ENCODE measurements at regions not wholly inside any gene's neighbourhood (a gene's known extent, or its start where the extent isn't known, plus 50 kb on each side); places are given as distances from the start of the nearest gene placed in this dataset.

DNA sequence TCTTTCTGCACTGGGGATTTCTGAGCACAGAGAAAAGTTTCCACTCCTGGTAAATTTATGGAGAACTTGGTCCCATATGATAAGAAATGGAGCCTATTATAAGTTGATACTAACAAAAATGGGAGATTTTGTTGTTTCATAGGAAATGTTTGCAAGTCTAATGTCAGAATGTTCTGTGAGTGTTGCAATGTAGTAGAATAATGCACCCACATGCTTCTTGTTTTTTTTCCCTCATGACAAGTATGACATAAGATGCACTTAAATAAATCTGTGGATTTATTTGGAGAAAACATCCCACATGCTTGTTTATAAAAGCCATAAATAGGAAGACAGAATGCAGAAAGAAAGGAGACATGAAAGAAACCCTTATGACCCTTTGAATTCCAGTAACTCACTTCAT lies 50.8 kb upstream of the KCNJ6 start:
- DNase-seq (ENCODE audit: low read depth, low spot score), result no peak

DNA sequence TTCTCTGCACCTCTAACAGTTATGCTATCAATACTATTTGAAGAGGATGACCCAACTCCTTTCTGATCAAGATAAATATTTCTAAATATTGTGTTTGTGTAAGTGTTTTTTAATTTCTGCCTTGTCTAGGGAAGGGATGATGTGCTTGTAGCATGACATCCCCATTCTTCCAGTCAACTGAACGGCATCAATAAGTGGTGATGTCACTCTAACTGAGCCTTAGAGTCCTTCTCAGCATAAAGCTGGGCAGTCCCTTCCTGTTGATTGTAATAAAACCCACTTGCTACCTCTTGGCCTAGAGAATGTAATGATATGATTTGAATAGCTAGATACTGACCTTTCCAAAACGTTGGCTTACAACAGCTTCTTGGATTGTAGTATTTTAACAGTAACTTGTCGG lies 52.5 kb upstream of the KCNJ6 start:
- no peak for DNase-seq (ENCODE audit: low read depth, low spot score)

DNA sequence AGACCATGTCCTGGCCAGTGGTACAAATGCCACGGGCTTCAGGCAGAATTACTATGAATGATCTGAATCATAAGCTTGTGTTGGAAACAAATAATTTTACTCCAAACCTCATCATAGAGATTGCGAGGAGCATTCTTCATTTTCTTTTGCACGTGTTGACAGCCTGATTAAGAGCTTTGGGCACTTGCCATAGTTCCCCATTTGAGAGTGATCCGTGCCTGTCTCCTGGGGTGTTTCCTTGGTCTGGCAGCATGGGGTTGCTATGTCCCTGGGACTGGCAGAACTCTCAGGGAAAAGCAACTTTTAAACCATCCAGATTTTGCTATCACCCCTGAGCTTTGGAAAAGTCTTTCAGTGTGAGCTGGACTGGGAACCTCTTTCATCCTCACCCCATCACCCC lies 54.3 kb upstream of the KCNJ6 start:
- no peak for DNase-seq (ENCODE audit: low read depth, low spot score)

DNA sequence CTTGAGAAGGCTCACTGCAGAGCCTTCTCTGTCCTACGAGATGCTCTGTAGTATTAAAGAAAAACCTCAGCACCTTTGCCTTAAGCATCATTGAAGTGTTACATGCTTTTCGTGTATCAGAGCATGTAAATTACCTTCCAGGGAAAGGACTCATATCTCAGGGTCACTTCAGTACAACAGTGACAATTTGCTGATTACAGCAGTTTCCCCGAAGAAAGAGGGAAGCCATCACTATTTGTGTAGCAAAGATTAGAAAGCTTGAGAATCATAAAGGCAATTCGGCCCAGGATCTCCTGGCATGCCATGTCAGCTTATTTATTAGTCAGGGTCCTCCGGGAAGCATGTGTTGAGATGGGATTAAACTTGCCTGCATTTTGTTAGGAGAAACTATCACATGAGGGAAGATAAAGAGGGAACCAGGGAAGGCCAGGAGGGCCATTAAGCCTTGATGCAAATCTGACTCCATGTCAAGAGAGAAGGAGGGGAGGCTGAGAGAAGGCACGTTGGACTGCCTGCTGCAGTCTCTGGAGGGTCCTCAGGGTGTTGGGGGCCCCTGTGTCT lies 55.2 kb upstream of the KCNJ6 start:
- no peak for DNase-seq (ENCODE audit: low read depth, low spot score)

DNA sequence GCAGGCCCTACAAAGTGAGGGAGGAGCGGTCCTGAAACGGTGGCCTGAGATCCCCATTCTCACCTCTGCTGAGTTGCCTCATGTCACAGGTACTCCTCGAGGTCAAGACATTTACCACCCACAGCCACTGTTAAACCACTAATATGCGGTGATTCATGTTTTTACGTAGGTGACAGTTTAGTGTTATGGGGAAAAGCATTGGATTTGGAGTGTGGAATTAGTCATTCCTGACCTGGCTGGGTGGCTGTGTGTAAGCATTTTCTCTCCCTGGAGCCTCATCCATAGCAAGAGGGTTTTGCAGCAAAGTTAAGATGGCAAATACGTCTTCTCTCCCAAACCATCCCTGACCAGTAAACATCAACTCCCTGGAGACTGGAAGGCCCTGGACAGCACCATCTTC lies 57.8 kb upstream of the KCNJ6 start:
- no peak for DNase-seq (ENCODE audit: low read depth, low spot score)

DNA sequence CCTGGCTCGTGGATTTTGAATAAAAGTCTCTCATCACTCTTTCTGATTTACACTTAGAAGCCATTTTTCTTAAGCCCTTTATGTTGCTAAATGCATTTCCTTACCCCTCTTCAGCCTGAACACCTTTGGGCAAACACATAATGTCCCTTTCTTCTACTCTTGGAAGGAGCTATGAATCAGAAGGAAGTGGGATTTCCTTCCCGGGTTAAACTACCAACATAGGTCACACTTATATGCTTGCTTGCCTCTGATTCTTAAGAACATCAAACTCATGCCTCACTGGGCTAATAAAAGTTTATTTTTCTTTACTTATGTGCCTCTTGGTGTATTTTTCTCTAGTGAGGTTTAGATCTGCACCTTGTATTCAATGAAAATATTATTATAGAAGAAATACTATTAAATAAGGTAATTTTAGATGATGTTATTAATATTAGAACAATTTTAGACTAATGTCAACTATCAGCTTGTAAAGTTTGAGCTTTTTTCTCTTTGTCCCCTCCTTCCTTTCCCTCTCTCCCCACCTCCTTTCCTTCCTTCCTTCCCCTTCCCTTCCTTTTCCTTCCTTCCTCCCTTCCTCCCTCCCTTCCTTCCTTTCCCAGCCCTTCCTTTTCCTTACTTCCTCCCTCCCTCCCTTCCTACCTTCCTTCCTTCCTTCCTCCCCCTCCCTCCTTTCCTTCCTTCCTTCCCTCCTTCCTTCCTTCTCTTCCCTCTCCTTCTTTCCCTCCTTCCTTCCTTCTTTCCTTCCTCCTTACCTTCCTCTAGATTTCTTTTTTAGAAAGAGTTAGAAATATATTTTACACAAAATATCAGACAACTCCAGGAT lies 66.5 kb upstream of the KCNJ6 start:
- DNase-seq (ENCODE audit: low read depth, low spot score), result no peak

DNA sequence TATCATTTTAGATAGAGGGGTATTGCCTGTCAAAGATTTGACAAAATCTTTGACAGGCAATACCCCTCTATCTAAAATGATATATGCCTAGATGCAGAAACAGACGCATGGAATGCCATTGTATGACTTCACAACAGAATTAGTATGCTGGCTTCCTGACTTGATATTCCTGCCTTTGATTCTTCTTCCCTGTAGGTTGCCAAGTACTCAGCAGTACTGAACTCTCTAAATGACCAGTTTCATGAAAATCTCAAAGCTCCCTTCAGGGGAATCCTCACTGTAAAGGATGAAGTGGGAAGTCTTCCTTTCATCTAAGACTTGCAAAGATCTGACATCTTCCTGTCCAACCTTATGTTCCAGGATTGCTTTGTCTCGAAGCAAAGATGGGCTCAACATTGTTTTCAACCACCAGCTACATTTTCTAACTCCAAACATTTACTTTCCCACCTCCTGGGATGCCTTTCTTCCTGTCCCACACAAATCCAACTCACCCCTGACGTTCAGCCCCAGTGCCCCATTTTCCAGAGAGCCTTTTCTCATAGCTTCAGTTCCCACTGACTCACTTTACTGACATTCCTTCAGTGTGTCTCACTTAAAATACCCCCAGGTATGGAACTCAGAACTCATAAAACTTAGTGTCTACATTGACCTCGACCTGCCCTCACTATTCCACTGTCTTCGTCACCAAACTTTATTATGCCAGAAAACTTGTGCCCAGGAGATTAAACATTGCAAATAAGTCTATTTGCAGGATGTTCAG lies 67.3 kb upstream of the KCNJ6 start:
- no peak for DNase-seq (ENCODE audit: low read depth, low spot score)

DNA sequence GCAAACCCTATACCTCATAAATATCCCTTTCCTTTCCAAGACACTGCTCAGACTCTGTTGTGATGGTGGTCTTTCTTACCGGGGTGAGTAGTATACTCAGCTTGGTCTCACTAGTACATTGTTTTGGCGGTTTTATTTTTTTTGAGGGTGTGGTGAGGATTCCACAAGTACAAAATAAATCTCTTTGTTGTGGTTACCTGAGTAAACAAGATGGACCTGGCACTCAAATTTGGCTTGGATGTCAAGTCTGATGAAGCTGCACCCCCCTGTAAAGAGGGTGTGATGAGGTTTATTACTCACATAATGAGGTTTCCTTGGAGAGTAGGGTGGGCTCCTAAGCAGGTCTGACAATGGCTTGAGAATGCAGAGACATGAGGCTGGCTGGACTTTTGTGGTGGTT lies 68.2 kb upstream of the KCNJ6 start:
- no peak for DNase-seq (ENCODE audit: low read depth, low spot score)

DNA sequence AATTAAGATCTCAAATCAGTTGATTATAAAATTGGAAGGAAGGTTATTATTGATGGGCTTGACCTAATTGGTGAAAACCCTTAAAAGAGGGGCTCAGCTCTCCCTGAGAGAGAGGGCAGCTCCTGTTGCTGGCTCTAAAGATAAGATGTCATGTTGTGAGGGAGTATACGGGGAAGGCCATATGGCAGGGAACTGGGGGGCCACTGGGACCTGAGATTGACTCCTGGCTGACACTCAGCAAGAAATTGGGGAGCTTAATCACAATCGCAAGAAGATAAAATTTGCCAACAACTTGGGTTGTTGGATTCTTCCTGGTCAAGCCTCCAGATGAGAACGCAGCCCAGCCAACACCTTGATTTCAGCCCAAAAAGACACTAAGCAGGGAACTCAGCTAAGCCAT lies 69.7 kb upstream of the KCNJ6 start:
- no peak for DNase-seq (ENCODE audit: low read depth, low spot score)

DNA sequence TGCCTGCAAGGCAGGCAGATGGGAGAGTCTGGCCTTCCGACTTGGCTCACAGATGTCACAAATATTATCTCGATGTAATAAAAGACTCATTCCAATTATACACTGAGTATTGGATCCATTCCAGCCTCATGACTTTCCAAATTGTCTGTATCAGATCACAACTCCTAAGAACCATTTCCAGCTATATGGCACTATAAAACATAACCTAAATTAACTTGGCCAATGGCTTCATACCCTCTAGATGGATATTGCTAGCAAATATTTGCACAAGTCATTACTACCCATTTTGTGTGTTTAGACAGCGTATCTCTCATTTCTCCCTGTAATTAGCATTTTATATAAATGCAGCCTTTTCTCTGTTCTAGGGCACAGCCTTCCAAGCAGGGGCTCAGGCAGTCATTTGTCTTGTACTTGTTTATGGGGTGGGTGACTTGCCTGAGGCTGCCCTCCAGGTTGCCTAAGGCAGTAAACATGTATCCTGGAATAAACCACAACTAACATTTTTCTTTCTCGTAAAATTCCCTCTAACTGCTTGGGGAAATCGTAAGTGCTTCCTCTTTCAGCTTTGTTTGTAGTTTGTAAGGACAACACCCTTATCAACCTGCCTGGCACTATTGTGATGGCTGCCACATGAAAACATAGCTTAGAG lies 70.6 kb upstream of the KCNJ6 start:
- DNase-seq (ENCODE audit: low read depth, low spot score), result no peak

DNA sequence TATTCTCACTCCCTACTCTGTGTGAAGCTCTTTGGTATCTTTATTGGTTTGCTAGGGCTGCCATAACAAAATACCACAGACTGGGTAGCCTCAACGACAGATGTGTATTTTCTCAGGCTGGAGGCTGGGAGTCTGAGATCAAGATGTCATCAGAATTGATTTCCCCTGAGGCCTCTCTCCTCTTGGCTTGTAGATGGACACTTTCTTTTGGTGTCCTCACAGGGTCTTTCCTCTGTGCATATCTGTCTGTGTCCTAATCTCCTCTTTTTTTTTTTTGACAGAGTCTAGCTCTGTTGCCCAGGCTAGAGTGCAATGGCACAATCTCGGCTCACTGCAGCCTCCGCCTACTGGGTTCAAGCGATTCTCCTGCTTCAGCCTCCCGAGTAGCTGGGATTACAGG lies 71.4 kb upstream of the KCNJ6 start:
- DNase-seq (ENCODE audit: low read depth, low spot score), result no peak

DNA sequence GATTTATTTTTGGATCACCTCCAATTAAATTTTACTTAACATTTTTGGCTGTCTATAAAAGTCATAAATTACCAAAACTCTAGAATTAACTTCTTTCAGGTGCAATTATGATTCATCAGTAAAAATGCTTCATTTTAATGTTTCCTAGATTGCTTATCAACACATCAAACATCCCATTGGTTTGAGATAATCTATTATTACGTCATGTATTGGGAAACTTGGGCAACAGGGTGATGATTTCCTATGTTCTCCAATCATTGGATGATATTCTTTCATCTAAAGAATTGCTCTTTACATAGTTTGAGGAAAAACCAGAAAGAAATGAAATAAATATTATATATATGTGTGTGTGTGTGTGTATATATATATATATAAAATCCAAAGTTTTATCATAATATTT lies 76.8 kb upstream of the KCNJ6 start:
- DNase-seq (ENCODE audit: low read depth, low spot score), result no peak

DNA sequence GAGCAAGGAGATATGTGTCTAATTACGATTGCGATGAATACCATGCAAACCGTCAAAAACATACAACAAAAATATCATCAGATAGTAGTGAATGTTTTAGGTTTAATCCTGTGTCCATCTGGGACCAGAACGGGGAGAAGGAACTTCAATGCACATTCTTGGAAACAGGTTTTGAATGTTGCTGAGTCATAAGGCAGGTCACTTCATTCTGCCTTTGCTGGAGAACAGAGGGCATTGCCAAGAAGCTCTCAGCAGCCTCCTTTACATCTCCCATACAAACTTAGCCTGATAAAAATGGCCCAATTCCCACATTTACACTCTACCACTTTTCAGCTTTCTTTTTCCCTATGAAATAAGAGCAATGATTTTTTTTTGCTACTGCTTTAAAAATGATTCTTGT lies 78.0 kb upstream of the KCNJ6 start:
- no peak for DNase-seq (ENCODE audit: low read depth, low spot score)

DNA sequence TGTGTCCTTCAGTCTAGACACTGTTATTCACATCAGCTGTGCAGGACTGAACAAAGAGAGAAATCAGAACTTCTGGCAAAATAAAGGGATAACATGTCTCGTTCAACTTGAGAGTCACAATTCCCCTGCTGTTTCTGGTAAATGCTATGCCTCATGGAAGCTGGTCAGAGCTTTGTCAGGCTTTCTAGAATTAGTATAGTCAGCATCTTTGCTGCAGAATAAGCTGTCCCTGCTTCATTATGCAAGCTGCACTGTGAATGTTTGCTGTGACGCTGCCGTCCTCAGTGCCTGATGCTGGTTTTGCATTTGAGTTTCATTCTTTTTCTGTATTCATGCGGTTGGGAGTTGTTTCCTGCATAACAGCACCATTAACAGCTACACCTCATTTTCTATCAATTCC lies 96.4 kb upstream of the KCNJ6 start:
- no peak for DNase-seq (ENCODE audit: low read depth, low spot score)

DNA sequence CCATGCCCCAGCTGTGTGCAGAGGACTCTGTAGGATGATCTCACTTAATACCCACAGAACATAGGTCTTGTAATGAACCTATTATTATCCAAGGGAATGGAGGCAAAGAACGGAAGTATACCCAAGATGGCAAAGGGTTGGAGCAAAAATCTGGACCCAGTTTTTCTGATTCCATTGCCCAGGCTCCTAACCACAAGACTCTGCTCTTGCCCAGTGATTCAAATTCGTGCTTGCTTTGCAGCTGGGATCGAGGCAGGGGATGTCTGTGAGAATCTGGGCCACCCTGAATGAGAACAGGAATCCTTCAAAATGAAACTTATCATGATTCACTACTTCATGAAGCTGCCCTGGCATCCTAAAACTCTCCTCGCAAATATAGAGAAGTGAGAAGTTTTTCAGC lies 97.5 kb upstream of the KCNJ6 start:
- DNase-seq (ENCODE audit: low read depth, low spot score), result no peak

DNA sequence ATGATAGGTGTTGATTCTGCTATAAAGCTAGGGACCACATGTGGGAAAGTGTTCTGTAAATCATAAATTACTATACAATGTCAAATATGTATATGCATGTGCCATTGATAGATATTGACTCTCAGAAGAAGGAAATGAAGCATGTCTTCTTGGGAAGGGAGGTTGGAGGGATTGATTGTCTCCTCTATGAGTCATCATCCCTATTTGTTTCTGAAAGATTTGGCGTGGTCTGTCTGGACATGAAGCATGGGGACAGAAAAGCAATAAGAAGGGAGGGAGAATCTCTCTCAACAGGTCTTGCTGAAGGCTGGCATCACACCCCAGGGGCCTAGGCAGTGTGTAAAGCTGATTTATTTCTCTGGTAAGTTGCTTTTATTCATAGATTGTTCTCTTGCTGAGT lies 98.0 kb upstream of the KCNJ6 start:
- no peak for DNase-seq (ENCODE audit: low read depth, low spot score)

DNA sequence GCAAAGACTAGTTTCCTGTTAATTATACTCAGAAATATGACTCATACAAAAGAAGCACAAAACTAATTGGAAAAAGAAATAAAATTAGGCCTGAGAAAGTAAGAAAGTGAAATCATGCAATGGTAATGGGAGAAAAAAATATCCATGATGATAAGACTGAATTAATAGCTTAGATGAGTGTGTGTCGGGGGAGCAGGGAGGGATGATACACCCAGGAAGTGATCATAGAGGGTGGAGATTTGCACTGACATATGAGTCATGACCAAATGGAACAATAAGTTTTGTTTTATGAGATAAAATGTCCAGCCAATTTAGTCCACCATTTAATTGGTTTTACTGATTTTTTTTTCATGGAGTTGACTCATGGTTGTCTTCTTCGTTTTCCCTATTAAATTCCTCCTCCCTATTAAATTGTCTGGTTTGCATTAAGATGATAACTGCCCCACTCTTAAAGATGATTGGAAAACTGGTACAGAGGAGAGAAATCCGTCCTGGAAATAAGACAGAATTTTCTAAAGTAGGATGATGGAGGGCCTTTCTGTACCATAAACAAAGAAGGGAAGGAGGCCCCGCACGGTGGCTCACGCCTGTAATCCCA lies 111.7 kb upstream of the KCNJ6 start:
- DNase-seq (ENCODE audit: low read depth, low spot score), result no peak

DNA sequence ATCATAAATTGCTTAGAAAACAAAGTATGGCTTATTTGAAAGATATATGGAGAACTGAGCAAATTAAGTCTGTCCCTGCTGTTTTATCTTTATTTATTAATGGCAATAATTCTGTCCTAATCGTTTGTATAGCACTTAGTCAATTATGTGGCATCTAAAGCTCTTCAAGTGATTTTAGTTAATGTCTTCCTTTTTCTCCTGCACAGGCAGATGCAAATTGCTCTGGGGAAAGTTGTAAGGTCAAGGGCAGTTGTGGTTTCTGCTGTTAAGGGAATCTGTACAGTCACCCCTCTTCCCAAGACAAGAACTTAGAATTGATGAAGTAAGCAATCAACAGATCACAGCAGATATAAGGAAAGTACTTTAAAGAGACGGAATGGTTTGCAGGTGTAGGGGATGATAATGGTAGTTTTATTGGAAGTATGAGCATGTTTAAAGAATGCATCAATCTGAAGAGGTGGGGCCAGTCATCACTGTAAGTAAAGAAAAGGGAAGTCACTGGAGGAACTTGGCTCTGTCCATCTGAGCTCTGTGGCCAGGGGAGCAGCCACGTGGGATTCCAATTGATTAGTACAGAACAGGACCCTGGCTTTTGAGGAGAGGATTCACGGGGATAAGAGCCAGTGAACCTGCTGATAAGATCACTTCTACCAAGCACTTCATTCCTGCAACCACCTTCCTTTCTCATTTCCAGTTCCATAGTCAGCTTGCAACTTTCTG lies 116.0 kb upstream of the KCNJ6 start:
- no peak for DNase-seq (ENCODE audit: low read depth, low spot score)

DNA sequence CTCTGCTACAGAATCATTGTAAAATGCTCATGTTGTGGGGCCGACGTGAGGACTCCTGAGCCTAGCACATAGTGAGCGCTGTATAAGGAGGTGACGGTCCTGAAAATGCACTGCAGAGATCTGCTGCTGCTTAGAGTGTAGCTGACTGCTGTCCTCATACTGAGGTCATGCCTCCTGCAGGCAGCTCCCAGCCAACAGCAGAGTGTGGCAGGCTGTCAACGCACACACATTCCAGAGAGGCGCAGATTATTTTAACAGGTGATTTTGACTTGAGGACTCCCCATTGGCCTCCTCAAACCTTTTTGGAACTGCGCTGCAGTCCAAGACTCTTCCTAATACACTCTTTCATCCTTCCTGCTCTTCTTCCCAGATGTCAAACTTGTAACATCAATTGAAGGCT lies 119.8 kb upstream of the KCNJ6 start:
- DNase-seq (ENCODE audit: low read depth, low spot score), result no peak

DNA sequence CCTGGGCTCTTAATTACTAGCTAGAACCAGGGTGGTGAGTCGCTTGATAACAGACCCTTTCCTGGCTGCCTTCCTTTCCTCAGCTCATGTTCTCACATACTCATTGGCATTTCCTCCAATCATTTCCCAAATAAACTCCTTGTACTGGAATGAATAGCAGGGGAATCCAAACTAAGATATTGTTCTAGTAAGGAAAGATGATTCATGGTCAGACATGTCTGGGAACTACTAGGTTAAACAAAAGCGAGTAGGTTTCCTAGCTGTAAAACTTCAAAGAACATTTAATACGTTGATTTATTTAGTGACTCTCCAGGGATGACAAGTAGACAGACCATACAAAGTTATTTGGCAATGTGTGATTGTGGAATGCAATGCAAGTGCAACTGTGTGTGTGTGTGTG lies 121.2 kb upstream of the KCNJ6 start:
- no peak for DNase-seq (ENCODE audit: low read depth, low spot score)

DNA sequence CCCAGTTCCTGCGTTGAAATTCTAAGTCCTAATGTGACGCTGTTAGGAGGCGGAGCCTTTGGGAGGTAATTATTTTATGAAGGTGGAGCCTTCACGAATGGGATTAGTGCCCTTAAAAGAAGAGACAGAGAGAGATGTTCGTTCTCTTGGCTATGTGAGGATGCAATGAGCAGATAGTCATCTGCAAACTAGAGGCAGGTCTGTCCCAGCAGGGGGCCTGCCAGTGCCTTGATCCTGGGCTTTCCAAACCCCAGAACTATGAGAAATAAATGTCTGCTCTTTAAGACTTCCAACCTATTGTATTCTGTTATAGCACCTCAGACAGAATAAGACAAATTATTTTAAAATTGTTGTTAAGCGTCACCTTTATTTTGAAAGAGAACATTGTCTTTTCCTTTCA lies 123.1 kb upstream of the KCNJ6 start:
- DNase-seq (ENCODE audit: low read depth, low spot score), result no peak
